Endothelial cell (in vitro differentiated cells): ENCODE measurements at regions not wholly inside any gene's neighbourhood (a gene's known extent, or its start where the extent isn't known, plus 50 kb on each side); places are given as distances from the start of the nearest gene placed in this dataset.
"Not testable (repeated sequence)": the region's sequence is repeated elsewhere in the genome, so short reads cannot be mapped to it uniquely, and the experiment has no call there.

Experiments
- DNase-seq: peaks from one replicate; pipeline ENCODE4 v3.0.0; 2021; ENCODE audit warnings: low spot score
- H3K27ac Mint-ChIP-seq: one replicate; pipeline ENCODE4 v1.8.0; 2021; ENCODE audit warnings: mixed read lengths, inconsistent platforms; ENCODE audit not compliant: unreplicated experiment
- H3K27me3 Mint-ChIP-seq: one replicate; pipeline ENCODE4 v1.8.0; 2021; ENCODE audit warnings: mild to moderate bottlenecking, moderate library complexity, mixed read lengths, inconsistent platforms; ENCODE audit not compliant: unreplicated experiment
- H3K36me3 Mint-ChIP-seq: one replicate; pipeline ENCODE4 v1.8.0; 2021; ENCODE audit warnings: mild to moderate bottlenecking, low read depth, mixed read lengths, inconsistent platforms; ENCODE audit not compliant: unreplicated experiment
- H3K4me1 Mint-ChIP-seq: one replicate; pipeline ENCODE4 v1.8.0; 2021; ENCODE audit warnings: mild to moderate bottlenecking, mixed read lengths, inconsistent platforms; ENCODE audit not compliant: unreplicated experiment
- H3K4me3 Mint-ChIP-seq: one replicate; pipeline ENCODE4 v1.8.0; 2021; ENCODE audit warnings: mild to moderate bottlenecking, mixed read lengths, inconsistent platforms; ENCODE audit not compliant: unreplicated experiment
- H3K9me3 Mint-ChIP-seq: one replicate; pipeline ENCODE4 v1.8.0; 2021; ENCODE audit warnings: mixed read lengths, inconsistent platforms; ENCODE audit not compliant: unreplicated experiment
- CTCF ChIP-seq: fragments of 200-600 bp; sonication (generic); IDR thresholded peaks from one replicate; pipeline ENCODE4 v1.5.0; 2021; ENCODE audit warnings: antibody characterized with exemption; ENCODE audit not compliant: unreplicated experiment

GRCh38 chr11:134657631-134658030 is 245.6 kb upstream of the B3GAT1 start:
- no peaks in the 10 kb centered on the region for H3K27me3 Mint-ChIP-seq
- no peak overlapping the region for H3K4me3 Mint-ChIP-seq
- no peaks in the 10 kb centered on the region for H3K4me1 Mint-ChIP-seq
- no peak overlapping the region for H3K27ac Mint-ChIP-seq
- H3K36me3 Mint-ChIP-seq, result no peaks in the 10 kb centered on the region
- DNase-seq, result no peak
- no peaks in the 10 kb centered on the region for H3K9me3 Mint-ChIP-seq
- TF ChIP-seq CTCF, result no peak

- no peak overlapping the region for H3K4me3 Mint-ChIP-seq
- H3K36me3 Mint-ChIP-seq, result no peaks in the 10 kb centered on the region
- TF ChIP-seq CTCF, result no peak
- no peaks in the 10 kb centered on the region for H3K9me3 Mint-ChIP-seq
- no peak for DNase-seq
- H3K27ac Mint-ChIP-seq, result no peak overlapping the region
- no peaks in the 10 kb centered on the region for H3K4me1 Mint-ChIP-seq
- no peaks in the 10 kb centered on the region for H3K27me3 Mint-ChIP-seq
Measured at GRCh38 chr11:134656861-134657540, 245.0 kb upstream of the B3GAT1 start.

DNA sequence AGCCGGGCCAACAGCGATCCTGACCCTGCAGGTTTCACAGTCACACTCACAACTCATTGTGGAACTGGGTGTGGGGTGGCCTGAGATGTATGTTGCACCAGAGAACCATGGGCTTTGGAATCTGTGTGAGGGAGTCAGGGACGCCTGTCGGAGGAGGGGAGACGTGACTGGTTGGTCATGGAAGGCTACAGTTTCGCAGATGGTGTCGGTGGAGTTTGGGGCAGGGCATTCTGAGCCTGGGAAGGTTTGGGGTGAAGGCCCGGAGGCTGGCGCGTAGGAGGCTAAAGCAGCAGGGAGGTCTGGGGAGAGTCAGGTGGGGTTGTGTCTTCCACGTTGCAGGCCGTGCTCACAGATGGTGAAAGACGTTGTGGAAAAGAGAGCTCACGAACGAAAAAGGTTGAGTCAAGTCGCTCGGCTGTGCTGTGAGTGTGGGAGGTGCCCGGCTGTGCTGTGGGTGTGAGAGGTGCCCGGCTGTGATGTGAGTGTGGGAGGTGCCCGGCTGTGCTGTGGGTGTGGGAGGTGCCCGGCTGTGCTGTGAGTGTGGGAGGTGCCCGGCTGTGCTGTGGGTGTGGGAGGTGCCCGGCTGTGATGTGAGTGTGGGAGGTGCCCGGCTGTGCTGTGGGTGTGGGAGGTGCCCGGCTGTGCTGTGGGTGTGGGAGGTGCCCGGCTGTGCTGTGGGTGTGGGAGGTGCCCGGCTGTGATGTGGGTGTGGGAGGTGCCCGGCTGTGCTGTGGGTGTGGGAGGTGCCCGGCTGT is 244.2 kb upstream of the B3GAT1 start:
- H3K4me1 Mint-ChIP-seq, H3K36me3 Mint-ChIP-seq, H3K9me3 Mint-ChIP-seq, H3K4me3 Mint-ChIP-seq, DNase-seq, H3K27me3 Mint-ChIP-seq, H3K27ac Mint-ChIP-seq: not testable (repeated sequence)

GRCh38 chr11:134655189-134655989 is 243.3 kb upstream of the B3GAT1 start:
- Mint-ChIP-seq H3K27ac (no peak overlapping the region), H3K36me3 (no peaks in the 10 kb centered on the region), H3K4me3 (no peak overlapping the region), H3K9me3 (no peaks in the 10 kb centered on the region), H3K4me1 (no peaks in the 10 kb centered on the region), H3K27me3 (no peaks in the 10 kb centered on the region)
- TF ChIP-seq CTCF, result no peak
- no peak for DNase-seq

GRCh38 chr11:134654161-134654915 is 242.3 kb upstream of the B3GAT1 start:
- Mint-ChIP-seq H3K36me3 (no peaks in the 10 kb centered on the region), H3K9me3 (no peaks in the 10 kb centered on the region), H3K27ac (no peak overlapping the region), H3K27me3 (no peaks in the 10 kb centered on the region), H3K4me1 (no peaks in the 10 kb centered on the region), H3K4me3 (no peak overlapping the region)
- DNase-seq, result no peak
- no peak for TF ChIP-seq CTCF
